ENCODE measurements at regions not wholly inside any gene's neighbourhood (a gene's known extent, or its start where the extent isn't known, plus 50 kb on each side); places are given as distances from the start of the nearest gene placed in this dataset.
"Not testable (repeated sequence)": the region's sequence is repeated elsewhere in the genome, so short reads cannot be mapped to it uniquely, and the experiment has no call there.

GRCh38 chr11:57056735-57057134 is 68.0 kb downstream of the OR5AK2 start:
- WGBS (ENCODE audit: insufficient coverage), result 60% methylated on average over 1 of the region's 3 CpGs
- H4K20me1 ChIP-seq (ENCODE audit: insufficient read depth, low read length), result no peaks in the 10 kb centered on the region
- no peaks in the 10 kb centered on the region for H3K4me1 ChIP-seq (ENCODE audit: control insufficient read depth in 1 of 2, insufficient read depth in 2 of 2, low read length in 2 of 2)
- DNase-seq, result no peak
- H3K27me3 Mint-ChIP-seq (ENCODE audit: low read depth in 3 of 3), result peaks cover 0 to 2% (median 1%) of the 10 kb centered on the region in 3 donors
- H3K27me3 ChIP-seq (ENCODE audit: control insufficient read depth in 2 of 2, insufficient read depth in 2 of 2, low read length in 2 of 2), result no peaks in the 10 kb centered on the region
- H3K9me3 ChIP-seq (replicated peaks in 1 of 2; ENCODE audit: control insufficient read depth in 1 of 2, insufficient read depth in 1 of 2, low read length in 2 of 2), result no peaks in the 10 kb centered on the region
- H3K4me3 Mint-ChIP-seq, result no peak overlapping the region
- H3K27ac ChIP-seq (ENCODE audit: low read depth in 1 of 2, low read length in 2 of 2), result no peak overlapping the region
- TF ChIP-seq CTCF (IDR thresholded peaks at IDR 0.05), result no peak
- no peaks in the 10 kb centered on the region for H3K36me3 ChIP-seq (replicated peaks in 1 of 2; ENCODE audit: control insufficient read depth in 1 of 2, insufficient read depth in 2 of 2, low read length in 2 of 2)
- no peaks in the 10 kb centered on the region for H3K4me1 Mint-ChIP-seq
- H3K9me3 Mint-ChIP-seq, result peaks cover 0 to 5% (median 0%) of the 10 kb centered on the region in 7 donors
- no peaks in the 10 kb centered on the region for H3K79me2 ChIP-seq (ENCODE audit: insufficient read depth, low read length)
- no peak overlapping the region for H3K4me3 ChIP-seq (replicated peaks in 1 of 3; ENCODE audit: low read depth in 2 of 3, low read length in 3 of 3)
- intact Hi-C loops (cut with micrococcal nuclease), result no loop called here
- no peak overlapping the region for H3K27ac Mint-ChIP-seq
- no peak overlapping the region for H2AFZ ChIP-seq (ENCODE audit: insufficient read depth, low read depth, low read length, poor library complexity, severe bottlenecking)
- no peaks in the 10 kb centered on the region for H3K36me3 Mint-ChIP-seq
- no peak overlapping the region for H3K4me2 ChIP-seq (replicated peaks; ENCODE audit: extremely low read depth, low read length, poor library complexity, severe bottlenecking)
- no peak overlapping the region for H3K9ac ChIP-seq (ENCODE audit: insufficient read depth, low read length, poor library complexity, severe bottlenecking)

GRCh38 chr11:57057561-57057960 is 68.8 kb downstream of the OR5AK2 start:
- Histone ChIP-seq H3K9me3 (replicated peaks in 1 of 2; ENCODE audit: control insufficient read depth in 1 of 2, insufficient read depth in 1 of 2, low read length in 2 of 2) (peaks cover 0 to under 1% of the 10 kb centered on the region in 2 donors), H3K9ac (ENCODE audit: insufficient read depth, low read length, poor library complexity, severe bottlenecking) (no peak overlapping the region), H3K36me3 (replicated peaks in 1 of 2; ENCODE audit: control insufficient read depth in 1 of 2, insufficient read depth in 2 of 2, low read length in 2 of 2) (no peaks in the 10 kb centered on the region), H4K20me1 (ENCODE audit: insufficient read depth, low read length) (no peaks in the 10 kb centered on the region), H2AFZ (ENCODE audit: insufficient read depth, low read depth, low read length, poor library complexity, severe bottlenecking) (no peak overlapping the region), H3K79me2 (ENCODE audit: insufficient read depth, low read length) (no peaks in the 10 kb centered on the region), H3K4me2 (replicated peaks; ENCODE audit: extremely low read depth, low read length, poor library complexity, severe bottlenecking) (no peak overlapping the region), H3K27ac (ENCODE audit: low read depth in 1 of 2, low read length in 2 of 2) (no peak overlapping the region), H3K27me3 (ENCODE audit: control insufficient read depth in 2 of 2, insufficient read depth in 2 of 2, low read length in 2 of 2) (no peaks in the 10 kb centered on the region), H3K4me1 (ENCODE audit: control insufficient read depth in 1 of 2, insufficient read depth in 2 of 2, low read length in 2 of 2) (no peaks in the 10 kb centered on the region), H3K4me3 (replicated peaks in 1 of 3; ENCODE audit: low read depth in 2 of 3, low read length in 3 of 3) (no peak overlapping the region)
- no peak for TF ChIP-seq CTCF (IDR thresholded peaks at IDR 0.05)
- Mint-ChIP-seq H3K9me3 (peaks cover 0 to 7% (median 1%) of the 10 kb centered on the region in 7 donors), H3K27me3 (ENCODE audit: low read depth in 3 of 3) (peaks cover 0 to 2% (median 1%) of the 10 kb centered on the region in 3 donors), H3K27ac (no peak overlapping the region), H3K4me3 (no peak overlapping the region), H3K36me3 (no peaks in the 10 kb centered on the region), H3K4me1 (no peaks in the 10 kb centered on the region)
- no peak for DNase-seq
- intact Hi-C loops (cut with micrococcal nuclease), result no loop called here

GRCh38 chr11:57062957-57063356 is 74.2 kb downstream of the OR5AK2 start:
- H3K9me3 ChIP-seq (replicated peaks in 1 of 2; ENCODE audit: control insufficient read depth in 1 of 2, insufficient read depth in 1 of 2, low read length in 2 of 2); H3K4me1 Mint-ChIP-seq; H3K36me3 Mint-ChIP-seq; H3K27me3 Mint-ChIP-seq (ENCODE audit: low read depth in 3 of 3); DNase-seq; H3K4me3 Mint-ChIP-seq; H2AFZ ChIP-seq (ENCODE audit: insufficient read depth, low read depth, low read length, poor library complexity, severe bottlenecking); intact Hi-C loops (cut with micrococcal nuclease); H3K79me2 ChIP-seq (ENCODE audit: insufficient read depth, low read length); H3K27ac ChIP-seq (ENCODE audit: low read depth in 1 of 2, low read length in 2 of 2); H3K27me3 ChIP-seq (ENCODE audit: control insufficient read depth in 2 of 2, insufficient read depth in 2 of 2, low read length in 2 of 2); H3K36me3 ChIP-seq (replicated peaks in 1 of 2; ENCODE audit: control insufficient read depth in 1 of 2, insufficient read depth in 2 of 2, low read length in 2 of 2); H3K4me2 ChIP-seq (replicated peaks; ENCODE audit: extremely low read depth, low read length, poor library complexity, severe bottlenecking); H4K20me1 ChIP-seq (ENCODE audit: insufficient read depth, low read length); H3K4me3 ChIP-seq (replicated peaks in 1 of 3; ENCODE audit: low read depth in 2 of 3, low read length in 3 of 3); H3K9ac ChIP-seq (ENCODE audit: insufficient read depth, low read length, poor library complexity, severe bottlenecking); H3K27ac Mint-ChIP-seq; H3K4me1 ChIP-seq (ENCODE audit: control insufficient read depth in 1 of 2, insufficient read depth in 2 of 2, low read length in 2 of 2): not testable (repeated sequence)
- WGBS (ENCODE audit: insufficient coverage), result 90% methylated on average over 4 of the region's 7 CpGs
- H3K9me3 Mint-ChIP-seq, result peaks cover 4 to 20% (median 13%) of the 10 kb centered on the region in 7 donors
